Muscle of leg (tissue), 3 donors: ENCODE measurements at regions not wholly inside any gene's neighbourhood (a gene's known extent, or its start where the extent isn't known, plus 50 kb on each side); places are given as distances from the start of the nearest gene placed in this dataset.
A peak's percentile ranks its signal among the peaks of the same experiment; 100 is the strongest.

Experiments
- DNase-seq: peaks from one replicate; pipeline ENCODE4 v3.0.0; 2013
- H3K27ac ChIP-seq: one replicate; pipeline ENCODE4 v1.5.1; 2013; ENCODE audit warnings: mild to moderate bottlenecking, low read length, control low read depth
- H3K27me3 ChIP-seq: one replicate; pipeline ENCODE4 v1.6.1; 2013; ENCODE audit warnings: low read length; ENCODE audit not compliant: control insufficient read depth, insufficient read depth
- H3K36me3 ChIP-seq: one replicate; pipeline ENCODE4 v1.6.1; 2013; ENCODE audit warnings: low read length; ENCODE audit not compliant: control insufficient read depth, insufficient read depth
- H3K4me1 ChIP-seq: one replicate; pipeline ENCODE4 v1.6.1; 2013; ENCODE audit warnings: low read length; ENCODE audit not compliant: control insufficient read depth, insufficient read depth
- H3K4me3 ChIP-seq: one replicate; pipeline ENCODE4 v1.5.1; 2013; ENCODE audit warnings: low read length, control low read depth
- H3K9me3 ChIP-seq: replicated peaks from 2 replicates; pipeline ENCODE4 v1.6.1; 2013; ENCODE audit warnings: low read depth, low read length; ENCODE audit not compliant: control insufficient read depth
- WGBS: methylation state at CpG from one replicate; pipeline ENCODE4 v1.1.5; 2013; ENCODE audit warnings: missing lambda C conversion rate; ENCODE audit not compliant: insufficient coverage; 5-methylcytosine and 5-hydroxymethylcytosine counted together

DNA sequence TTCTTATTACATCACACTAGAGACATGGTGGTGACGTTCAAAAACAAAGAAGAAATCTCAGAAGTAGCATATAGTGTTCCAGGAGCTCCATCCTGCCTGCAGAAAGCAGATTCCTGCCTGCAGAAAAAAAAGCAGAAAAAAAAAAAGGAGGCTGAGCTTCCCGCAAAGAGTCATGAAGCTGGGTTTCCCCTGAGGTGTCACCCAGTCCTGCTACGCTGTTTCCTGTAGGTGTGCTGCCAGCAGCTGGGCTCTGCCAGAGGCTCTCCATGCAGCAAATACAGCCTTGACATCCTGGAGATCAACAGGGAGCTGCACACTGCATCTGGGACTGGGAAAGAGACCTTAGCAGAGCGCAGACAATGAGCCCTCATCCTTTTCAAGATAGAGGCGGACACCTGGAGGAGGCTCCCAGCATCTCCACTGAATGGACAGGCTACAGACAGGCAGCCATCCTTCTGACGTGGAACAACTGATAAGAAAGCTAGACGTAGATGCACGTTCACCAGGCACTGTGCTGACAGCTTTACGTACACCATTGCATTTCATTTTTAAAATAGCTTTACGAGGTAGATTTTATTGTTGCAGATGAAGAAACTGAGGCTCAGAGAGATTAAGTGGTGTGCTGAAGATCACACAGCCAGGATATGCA lies 350.9 kb downstream of the FOXO1 start:
- Histone ChIP-seq H3K27ac (peak overlapping the region; percentile 42), H3K4me3 (no peak overlapping the region), H3K27me3 (no peaks in the 10 kb centered on the region), H3K36me3 (no peaks in the 10 kb centered on the region), H3K4me1 (peaks cover 4% of the 10 kb centered on the region), H3K9me3 (no peaks in the 10 kb centered on the region)
- peak; percentile 27 for DNase-seq
- WGBS: 52% methylated on average over 5 of the region's 10 CpGs

- 79% methylated on average over 7 of the region's 7 CpGs for WGBS
- DNase-seq: no peak
Measured at GRCh38 chr13:40316301-40316700, 350.1 kb downstream of the FOXO1 start.

DNA sequence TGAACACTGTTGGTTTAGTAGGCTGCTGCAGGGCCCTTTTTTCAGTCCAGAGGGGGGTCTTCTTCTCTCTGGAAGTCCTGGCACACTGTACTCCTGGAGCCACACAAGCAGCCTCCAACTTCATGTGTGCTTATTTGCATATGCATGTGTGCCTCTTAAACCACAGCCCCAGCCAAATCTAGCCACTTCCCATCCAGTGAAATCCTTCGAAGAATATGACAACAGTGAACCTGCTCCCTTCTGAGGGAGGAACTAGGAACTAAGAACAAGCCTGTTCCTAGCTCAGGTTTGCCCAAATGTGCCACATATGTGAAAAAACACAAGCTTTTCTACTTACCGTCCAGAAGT lies 348.5 kb downstream of the FOXO1 start:
- 40% methylated on average over 1 of the region's 2 CpGs for WGBS
- Histone ChIP-seq H3K4me3 (no peak overlapping the region), H3K36me3 (no peaks in the 10 kb centered on the region), H3K9me3 (no peaks in the 10 kb centered on the region), H3K4me1 (peaks cover 4% of the 10 kb centered on the region), H3K27me3 (no peaks in the 10 kb centered on the region), H3K27ac (no peak overlapping the region)
- no peak for DNase-seq

More at GRCh38 chr13:40316301-40316700, 350.1 kb downstream of the FOXO1 start:
- Histone ChIP-seq H3K9me3 (no peaks in the 10 kb centered on the region), H3K36me3 (no peaks in the 10 kb centered on the region), H3K4me3 (no peak overlapping the region), H3K27ac (no peak overlapping the region), H3K27me3 (no peaks in the 10 kb centered on the region), H3K4me1 (peaks cover 4% of the 10 kb centered on the region)

DNA sequence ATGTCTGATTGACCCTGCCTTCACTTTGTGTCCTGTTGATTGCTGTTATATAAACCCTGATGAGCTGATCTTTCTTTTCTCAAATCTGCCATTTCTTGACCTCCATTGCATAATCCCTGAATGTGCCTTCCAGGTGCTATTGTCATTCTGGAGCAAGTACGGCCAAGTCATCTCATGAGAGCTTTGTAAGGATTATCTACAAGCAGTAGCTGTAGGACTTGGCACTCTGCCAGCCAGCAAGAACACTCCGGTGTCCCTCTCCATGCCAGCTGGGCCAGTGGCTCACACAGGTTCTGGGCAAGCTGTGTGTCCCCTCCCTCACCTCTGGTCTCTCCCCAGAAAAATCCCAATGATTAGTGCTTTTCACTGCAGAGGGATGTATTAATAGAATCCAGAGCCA lies 348.1 kb downstream of the FOXO1 start:
- Histone ChIP-seq H3K36me3 (no peaks in the 10 kb centered on the region), H3K27ac (no peak overlapping the region), H3K4me3 (no peak overlapping the region), H3K4me1 (peaks cover 4% of the 10 kb centered on the region), H3K9me3 (no peaks in the 10 kb centered on the region), H3K27me3 (no peaks in the 10 kb centered on the region)
- WGBS: 29% methylated on average over 1 of the region's 2 CpGs
- peak; percentile 30 for DNase-seq

- WGBS: 42% methylated on average over 3 of the region's 3 CpGs
- H3K4me3 ChIP-seq: no peak overlapping the region
Measured at GRCh38 chr13:40319699-40320579, 346.5 kb downstream of the FOXO1 start.

DNA sequence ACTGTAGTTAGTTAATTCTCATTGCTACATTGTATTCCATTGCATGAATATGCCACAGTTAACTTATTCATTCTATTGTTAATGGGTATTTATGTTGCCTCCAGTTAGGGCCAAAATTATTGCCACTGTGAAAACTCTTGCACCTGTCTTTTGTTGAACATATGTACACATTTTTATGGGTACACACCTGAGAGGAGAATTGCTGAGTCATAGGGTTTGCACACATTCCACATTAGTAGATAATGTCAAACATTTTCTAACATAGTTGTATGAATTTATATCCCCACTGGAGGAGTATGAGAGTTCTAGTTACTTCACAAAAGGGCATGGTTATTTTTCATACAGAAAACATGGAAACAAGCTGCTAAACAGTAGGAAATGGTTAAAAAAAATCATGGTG lies 338.4 kb downstream of the FOXO1 start:
- Histone ChIP-seq H3K27me3 (no peaks in the 10 kb centered on the region), H3K4me3 (no peak overlapping the region)

More at GRCh38 chr13:40319699-40320579, 346.5 kb downstream of the FOXO1 start:
- Histone ChIP-seq H3K36me3 (no peaks in the 10 kb centered on the region), H3K9me3 (no peaks in the 10 kb centered on the region), H3K27me3 (no peaks in the 10 kb centered on the region), H3K4me1 (peaks cover 4% of the 10 kb centered on the region), H3K27ac (no peak overlapping the region)
- no peak for DNase-seq

DNA sequence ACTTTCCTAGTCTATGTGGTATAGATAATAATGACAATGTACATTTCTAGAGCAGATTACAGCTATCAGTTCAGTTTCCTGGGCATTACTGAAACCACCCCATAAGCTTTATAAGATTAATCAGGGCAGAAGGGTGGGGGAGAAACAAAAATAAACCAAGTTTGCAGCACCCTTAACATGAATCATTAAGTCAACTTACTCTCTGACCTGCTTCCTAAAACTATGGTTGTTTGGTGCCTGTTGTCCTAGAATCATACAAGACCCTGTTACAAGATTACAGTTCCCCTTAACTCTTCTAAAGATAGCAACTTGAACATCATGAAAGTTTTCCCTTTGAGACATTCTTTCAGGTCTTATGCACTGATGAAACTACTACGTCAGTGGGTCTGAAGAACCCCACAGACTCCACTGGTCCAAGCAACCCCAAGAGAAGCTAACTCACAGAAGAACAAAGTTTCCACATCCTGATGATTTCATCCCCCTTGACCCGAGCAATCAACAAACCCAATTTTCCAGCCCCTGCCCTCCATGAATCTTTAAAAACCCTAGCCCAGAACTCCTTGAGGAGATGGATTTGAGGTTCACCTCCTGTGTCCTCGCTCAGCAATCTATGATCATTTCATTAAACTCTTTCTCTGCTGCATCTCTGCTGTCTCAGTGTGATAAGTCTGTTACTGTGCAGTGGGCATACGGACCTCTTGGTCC lies 336.5 kb downstream of the FOXO1 start:
- H3K27ac ChIP-seq: no peak overlapping the region
- WGBS: 86% methylated on average over 1 of the region's 4 CpGs
- no peaks in the 10 kb centered on the region for H3K27me3 ChIP-seq

More for the DNA sequence above, 338.4 kb downstream of the FOXO1 start:
- no peak for DNase-seq
- Histone ChIP-seq H3K9me3 (no peaks in the 10 kb centered on the region), H3K4me1 (no peaks in the 10 kb centered on the region), H3K36me3 (no peaks in the 10 kb centered on the region), H3K27ac (no peak overlapping the region)

GRCh38 chr13:40330950-40331349 lies 335.5 kb downstream of the FOXO1 start:
- Histone ChIP-seq H3K9me3 (no peaks in the 10 kb centered on the region), H3K4me1 (no peaks in the 10 kb centered on the region), H3K27ac (no peak overlapping the region), H3K4me3 (no peak overlapping the region), H3K27me3 (no peaks in the 10 kb centered on the region), H3K36me3 (no peaks in the 10 kb centered on the region)
- whole genome bisulfite sequencing: 94% methylated on average over 6 of the region's 9 CpGs
- DNase-seq: no peak

More for the DNA sequence above, 336.5 kb downstream of the FOXO1 start:
- H3K36me3 ChIP-seq: no peaks in the 10 kb centered on the region
- no peak for DNase-seq
- H3K9me3 ChIP-seq: no peaks in the 10 kb centered on the region
- H3K4me1 ChIP-seq: no peaks in the 10 kb centered on the region
- no peak overlapping the region for H3K4me3 ChIP-seq

GRCh38 chr13:40331802-40332201 lies 334.6 kb downstream of the FOXO1 start:
- Histone ChIP-seq H3K4me1 (no peaks in the 10 kb centered on the region), H3K27me3 (no peaks in the 10 kb centered on the region), H3K4me3 (no peak overlapping the region), H3K27ac (no peak overlapping the region), H3K9me3 (no peaks in the 10 kb centered on the region), H3K36me3 (no peaks in the 10 kb centered on the region)
- no peak for DNase-seq

GRCh38 chr13:40333226-40333625 lies 333.2 kb downstream of the FOXO1 start:
- H3K27ac ChIP-seq: no peak overlapping the region
- WGBS: 96% methylated on average over 3 of the region's 4 CpGs
- no peaks in the 10 kb centered on the region for H3K4me1 ChIP-seq
- no peak for DNase-seq
- H3K27me3 ChIP-seq: no peaks in the 10 kb centered on the region
- no peaks in the 10 kb centered on the region for H3K36me3 ChIP-seq
- no peak overlapping the region for H3K4me3 ChIP-seq
- no peaks in the 10 kb centered on the region for H3K9me3 ChIP-seq
